IMR-90 (cell line): ENCODE measurements at regions not wholly inside any gene's neighbourhood (a gene's known extent, or its start where the extent isn't known, plus 50 kb on each side); places are given as distances from the start of the nearest gene placed in this dataset.

Experiments used
- ATAC-seq: fragments of 200-7000 bp; cut with Tn5 transposase; 2 replicates; pipeline ENCODE4 v1.9.1; 2020; ENCODE audit warnings: low read depth, mild to moderate bottlenecking, moderate library complexity
- BruUV-seq: library from RNA; stranded (reverse); fragments of 400-500 nt; replicated peaks from 2 replicates; lab custom pipeline; 2021; lab: Mats Ljungman, UMichigan
- CTCF ChIA-PET: fragments of 300-600 bp; formaldehyde crosslinking; extraction: SDS; loops from one replicate; lab custom pipeline; 2021; ENCODE audit warnings: antibody characterized with exemption; lab: Yijun Ruan, JAX
- POLR2A ChIA-PET: fragments of 300-600 bp; sonication (Branson Sonifier 250); formaldehyde crosslinking; loops from one replicate; lab custom pipeline; 2022; ENCODE audit warnings: antibody characterized with exemption; ENCODE audit not compliant: unreplicated experiment; lab: Charles Lee
- DNase-seq: peaks from one replicate; pipeline ENCODE4 v3.0.0; 2013
- H2AFZ ChIP-seq: replicated peaks from 2 replicates; pipeline ENCODE3; 2013; ENCODE audit warnings: low read length, mild to moderate bottlenecking; ENCODE audit not compliant: poor library complexity
- H2AK5ac ChIP-seq: 2 replicates; pipeline ENCODE4 v1.6.1; 2013; ENCODE audit warnings: low read depth, low read length, inconsistent platforms
- H2AK9ac ChIP-seq: replicated peaks from 2 replicates; pipeline ENCODE3; 2013; ENCODE audit warnings: mild to moderate bottlenecking, low read depth, low read length, moderate library complexity; ENCODE audit not compliant: poor library complexity
- H2BK120ac ChIP-seq: 2 replicates; pipeline ENCODE4 v1.6.1; 2013; ENCODE audit warnings: low read depth, low read length, inconsistent platforms
- H2BK15ac ChIP-seq: 3 replicates; pipeline ENCODE4 v1.6.1; 2013; ENCODE audit warnings: low read depth, low read length, inconsistent platforms
- H2BK20ac ChIP-seq: 2 replicates; pipeline ENCODE4 v1.6.1; 2013; ENCODE audit warnings: low read depth, mild to moderate bottlenecking, inconsistent platforms, low read length, moderate library complexity
- H2BK5ac ChIP-seq: 2 replicates; pipeline ENCODE4 v1.6.1; 2013; ENCODE audit warnings: mild to moderate bottlenecking, low read depth, low read length, inconsistent platforms; ENCODE audit not compliant: poor library complexity, severe bottlenecking
- H3K14ac ChIP-seq: replicated peaks from 2 replicates; pipeline ENCODE4 v1.6.1; 2013; ENCODE audit warnings: low read depth, low read length, inconsistent platforms
- H3K18ac ChIP-seq: 2 replicates; pipeline ENCODE4 v1.6.1; 2013; ENCODE audit warnings: low read depth, low read length, control low read depth
- H3K23ac ChIP-seq: 2 replicates; pipeline ENCODE4 v1.6.1; 2013; ENCODE audit warnings: low read depth, low read length, inconsistent platforms
- H3K27ac ChIP-seq: 2 replicates; pipeline ENCODE4 v1.5.1; 2013; ENCODE audit warnings: mild to moderate bottlenecking, control low read depth, low read length; ENCODE audit not compliant: insufficient read depth
- H3K27me3 ChIP-seq: 2 replicates; pipeline ENCODE4 v1.6.1; 2013; ENCODE audit warnings: low read length; ENCODE audit not compliant: control insufficient read depth, insufficient read depth
- H3K36me3 ChIP-seq: 2 replicates; pipeline ENCODE4 v1.6.1; 2013; ENCODE audit warnings: low read length, mixed read lengths; ENCODE audit not compliant: control insufficient read depth, insufficient read depth
- H3K4ac ChIP-seq: 2 replicates; pipeline ENCODE4 v1.6.1; 2013; ENCODE audit warnings: low read depth, low read length, inconsistent platforms
- H3K4me1 ChIP-seq: 2 replicates; pipeline ENCODE4 v1.6.1; 2013; ENCODE audit warnings: low read length, mixed read lengths; ENCODE audit not compliant: control insufficient read depth, insufficient read depth
- H3K4me2 ChIP-seq: 2 replicates; pipeline ENCODE4 v1.6.1; 2013; ENCODE audit warnings: low read depth, mild to moderate bottlenecking, control low read depth, low read length, moderate library complexity
- H3K4me3 ChIP-seq: 2 replicates; pipeline ENCODE4 v1.5.1; 2013; ENCODE audit warnings: low read depth, mild to moderate bottlenecking, control low read depth, low read length, moderate library complexity; ENCODE audit not compliant: insufficient read depth
- H3K56ac ChIP-seq: 2 replicates; pipeline ENCODE4 v1.6.1; 2013; ENCODE audit warnings: low read length, inconsistent platforms; ENCODE audit not compliant: insufficient read depth; ENCODE audit errors: extremely low read depth
- H3K79me1 ChIP-seq, 2 experiments: 2 replicates each; pipeline ENCODE4 v1.6.1; 2013; ENCODE audit warnings: low read length in 2 of 2, inconsistent platforms in 1 of 2, low read depth in 1 of 2
- H3K9ac ChIP-seq: 2 replicates; pipeline ENCODE4 v1.6.1; 2013; ENCODE audit warnings: low read depth, low read length, control low read depth
- H3K9me1 ChIP-seq: 2 replicates; pipeline ENCODE4 v1.6.1; 2013; ENCODE audit warnings: low read length, inconsistent platforms; ENCODE audit not compliant: insufficient read depth
- H3K9me3 ChIP-seq: 2 replicates; pipeline ENCODE4 v1.6.1; 2013; ENCODE audit warnings: low read length; ENCODE audit not compliant: control insufficient read depth, insufficient read depth
- H4K20me1 ChIP-seq: 2 replicates; pipeline ENCODE4 v1.6.1; 2013; ENCODE audit warnings: low read length, inconsistent platforms; ENCODE audit not compliant: insufficient read depth
- H4K5ac ChIP-seq: 2 replicates; pipeline ENCODE4 v1.6.1; 2013; ENCODE audit warnings: mild to moderate bottlenecking, low read depth, low read length, control low read depth
- H4K8ac ChIP-seq, 2 experiments: 2 replicates each; pipeline ENCODE4 v1.6.1; 2013; ENCODE audit warnings: low read depth in 2 of 2, low read length in 2 of 2, control low read depth in 1 of 2, inconsistent platforms in 1 of 2
- H4K91ac ChIP-seq: 2 replicates; pipeline ENCODE4 v1.6.1; 2013; ENCODE audit warnings: low read depth, low read length, inconsistent platforms; ENCODE audit not compliant: insufficient read depth
- BHLHE40 ChIP-seq: fragments of 150-350 bp; IDR thresholded peaks from 2 replicates; pipeline ENCODE4 v1.6.1; 2016; ENCODE audit warnings: mild to moderate bottlenecking, low read depth, low read length
- FOS ChIP-seq: fragments of 150-350 bp; IDR thresholded peaks from 2 replicates; pipeline ENCODE4 v1.6.1; 2016; ENCODE audit warnings: low read depth, low read length
- MAFK ChIP-seq: IDR thresholded peaks from 2 replicates; pipeline ENCODE4 v1.6.1; 2012; ENCODE audit warnings: low read depth, low read length, improper control_type of control experiment
- MAZ ChIP-seq: IDR thresholded peaks from 2 replicates; pipeline ENCODE4 v1.6.1; 2012; ENCODE audit warnings: low read depth, mild to moderate bottlenecking, low read length, improper control_type of control experiment, moderate library complexity, borderline replicate concordance
- MXI1 ChIP-seq: IDR thresholded peaks from 2 replicates; pipeline ENCODE4 v1.6.1; 2012; ENCODE audit warnings: low read depth, mild to moderate bottlenecking, low read length, moderate library complexity, borderline replicate concordance
- NFE2L2 ChIP-seq: fragments of 150-350 bp; IDR thresholded peaks from 2 replicates; pipeline ENCODE4 v1.6.1; 2016; ENCODE audit warnings: low read depth, mild to moderate bottlenecking, low read length
- POLR2A ChIP-seq: IDR thresholded peaks from 2 replicates; pipeline ENCODE4 v1.6.1; 2012; ENCODE audit warnings: mild to moderate bottlenecking, low read depth, low read length
- RAD21 ChIP-seq: IDR thresholded peaks from 2 replicates; pipeline ENCODE4 v1.6.1; 2012; ENCODE audit warnings: low read length, improper control_type of control experiment
- RCOR1 ChIP-seq: IDR thresholded peaks from 2 replicates; pipeline ENCODE4 v1.6.1; 2012; ENCODE audit warnings: mild to moderate bottlenecking, low read length, improper control_type of control experiment; ENCODE audit not compliant: insufficient replicate concordance
- RFX5 ChIP-seq: IDR thresholded peaks from 2 replicates; pipeline ENCODE4 v1.8.0; 2012; ENCODE audit warnings: low read depth, mild to moderate bottlenecking, low read length, moderate library complexity
- SMC3 ChIP-seq: fragments of 150-350 bp; IDR thresholded peaks from 2 replicates; pipeline ENCODE4 v1.6.1; 2016; ENCODE audit warnings: low read depth, mild to moderate bottlenecking, antibody characterized with exemption, low read length, moderate library complexity
- WGBS, 2 experiments: methylation state at CpG; one replicate each; pipeline versions ENCODE4 v1.1.5 to v1.1.7; 2013; ENCODE audit warnings: missing lambda C conversion rate in 2 of 2; ENCODE audit not compliant: insufficient read length in 1 of 2; ENCODE audit errors: extremely low coverage in 2 of 2; 5-methylcytosine and 5-hydroxymethylcytosine counted together
- dilution Hi-C: fragments of 300-500 bp; cut with HindIII; formaldehyde crosslinking; loops from one replicate; pipeline ENCODE4 v1.14.3; 2018; ENCODE audit warnings: low sequenced_read_pairs; ENCODE audit not compliant: unreplicated experiment
- in situ Hi-C: fragments of 300-500 bp; cut with MboI; formaldehyde crosslinking; loops from 3 replicates; pipeline ENCODE4 v1.14.3; 2019; ENCODE audit warnings: low sequenced_read_pairs, inconsistent platforms, mixed read lengths
- intact Hi-C: fragments of 100-400 bp; cut with micrococcal nuclease; formaldehyde crosslinking; loops from 2 replicates; pipeline ENCODE4 v1.10.0; 2022
- TF ChIP-seq, protein P1 (sequence below): fragments of 150-350 bp; IDR thresholded peaks from 2 replicates; pipeline ENCODE4 v1.6.1; 2017; ENCODE audit warnings: mild to moderate bottlenecking, antibody characterized with exemption, low read length, low read depth
- TF ChIP-seq, protein P2 (sequence below): fragments of 150-350 bp; IDR thresholded peaks from 2 replicates; pipeline ENCODE4 v1.6.1; 2016; ENCODE audit warnings: low read depth, mild to moderate bottlenecking, low read length, moderate library complexity, borderline replicate concordance

DNA sequence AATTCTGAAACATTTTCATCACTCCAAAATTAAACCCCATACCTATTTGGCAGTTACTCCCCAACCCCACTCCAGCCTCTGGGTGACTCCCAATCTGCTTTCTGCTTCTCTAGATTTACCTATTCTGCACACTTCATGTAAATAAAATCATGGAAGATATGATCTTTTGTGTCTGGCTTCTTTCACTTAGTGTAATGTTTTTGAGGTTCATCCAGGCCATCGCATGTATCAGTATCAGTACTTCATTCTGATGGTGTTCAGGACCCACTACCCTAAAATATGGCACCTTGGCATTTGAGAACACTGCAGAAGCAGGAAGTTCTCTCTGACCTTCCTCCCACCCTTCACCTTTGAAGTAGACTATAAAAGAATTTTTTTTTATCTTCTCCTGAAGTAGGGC, 78.7 kb upstream of the SLC25A26 start:
- no peak overlapping the region for H4K8ac ChIP-seq
- H3K27me3 ChIP-seq: no peaks in the 10 kb centered on the region
- H3K4me3 ChIP-seq: no peak overlapping the region
- intact Hi-C loops: no loop called here
- H4K91ac ChIP-seq: no peak overlapping the region
- no peaks in the 10 kb centered on the region for H3K9me3 ChIP-seq
- no peak overlapping the region for H2BK15ac ChIP-seq
- no peak overlapping the region for H3K23ac ChIP-seq
- ChIA-PET POLR2A (no interaction called here), CTCF (interaction anchor here (0.6 kb wide), 1 partner anchor 755 kb away, joined by 3 read pairs; no protein-coding TSS in a partner anchor)
- no peak overlapping the region for H2BK5ac ChIP-seq
- no peak overlapping the region for H3K56ac ChIP-seq
- H2BK120ac ChIP-seq: no peak overlapping the region
- H4K20me1 ChIP-seq: no peaks in the 10 kb centered on the region
- H3K4ac ChIP-seq: no peak overlapping the region
- no peaks in the 10 kb centered on the region for H3K4me1 ChIP-seq
- H3K18ac ChIP-seq: no peak overlapping the region
- H3K14ac ChIP-seq: no peak overlapping the region
- H4K5ac ChIP-seq: no peak overlapping the region
- H2AK5ac ChIP-seq: no peak overlapping the region
- no TSS peak for BruUV-seq
- no CpG with 5 or more reads among the region's 1 CpG for WGBS, 2 experiments
- no peak overlapping the region for H2AK9ac ChIP-seq
- H3K36me3 ChIP-seq: no peaks in the 10 kb centered on the region
- no peak overlapping the region for H3K27ac ChIP-seq
- no peak overlapping the region for H2BK20ac ChIP-seq
- no peak overlapping the region for H3K4me2 ChIP-seq
- H3K9ac ChIP-seq: no peak overlapping the region
- H2AFZ ChIP-seq: no peak overlapping the region
- no peak for DNase-seq
- in situ Hi-C loops: loop anchor here (10.0 kb wide), 1 partner anchor 357 kb away; no protein-coding TSS in a partner anchor
- H3K79me1 ChIP-seq: no peaks in the 10 kb centered on the region
- no peak for ATAC-seq
- dilution Hi-C loops: no loop called here
- TF ChIP-seq MXI1 (no peak), MAFK (no peak), RFX5 (no peak), MAZ (no peak), FOS (no peak), SMC3 (no peak), RAD21 (no peak), BHLHE40 (no peak), POLR2A (no peak), NFE2L2 (no peak), RCOR1 (no peak)
- TF ChIP-seq, protein P1, sequence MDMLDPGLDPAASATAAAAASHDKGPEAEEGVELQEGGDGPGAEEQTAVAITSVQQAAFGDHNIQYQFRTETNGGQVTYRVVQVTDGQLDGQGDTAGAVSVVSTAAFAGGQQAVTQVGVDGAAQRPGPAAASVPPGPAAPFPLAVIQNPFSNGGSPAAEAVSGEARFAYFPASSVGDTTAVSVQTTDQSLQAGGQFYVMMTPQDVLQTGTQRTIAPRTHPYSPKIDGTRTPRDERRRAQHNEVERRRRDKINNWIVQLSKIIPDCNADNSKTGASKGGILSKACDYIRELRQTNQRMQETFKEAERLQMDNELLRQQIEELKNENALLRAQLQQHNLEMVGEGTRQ: no peak
- TF ChIP-seq, protein P2, sequence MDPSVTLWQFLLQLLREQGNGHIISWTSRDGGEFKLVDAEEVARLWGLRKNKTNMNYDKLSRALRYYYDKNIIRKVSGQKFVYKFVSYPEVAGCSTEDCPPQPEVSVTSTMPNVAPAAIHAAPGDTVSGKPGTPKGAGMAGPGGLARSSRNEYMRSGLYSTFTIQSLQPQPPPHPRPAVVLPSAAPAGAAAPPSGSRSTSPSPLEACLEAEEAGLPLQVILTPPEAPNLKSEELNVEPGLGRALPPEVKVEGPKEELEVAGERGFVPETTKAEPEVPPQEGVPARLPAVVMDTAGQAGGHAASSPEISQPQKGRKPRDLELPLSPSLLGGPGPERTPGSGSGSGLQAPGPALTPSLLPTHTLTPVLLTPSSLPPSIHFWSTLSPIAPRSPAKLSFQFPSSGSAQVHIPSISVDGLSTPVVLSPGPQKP: no peak
- H3K9me1 ChIP-seq: no peaks in the 10 kb centered on the region
